Ureter (tissue), 1 donor: ENCODE measurements at regions not wholly inside any gene's neighbourhood (a gene's known extent, or its start where the extent isn't known, plus 50 kb on each side); places are given as distances from the start of the nearest gene placed in this dataset.
"Not testable (repeated sequence)": the region's sequence is repeated elsewhere in the genome, so short reads cannot be mapped to it uniquely, and the experiment has no call there.

ENCODE experiments used
- DNase-seq: peaks from one replicate; pipeline ENCODE4 v3.0.0-alpha.2; 2020; ENCODE audit warnings: low spot score
- donor health status: DM: yes; HTN: yes; CAD: no.

GRCh38 chr7:109462171-109462570, 892.5 kb downstream of the DNAJB9 start:
- DNase-seq: no peak

DNA sequence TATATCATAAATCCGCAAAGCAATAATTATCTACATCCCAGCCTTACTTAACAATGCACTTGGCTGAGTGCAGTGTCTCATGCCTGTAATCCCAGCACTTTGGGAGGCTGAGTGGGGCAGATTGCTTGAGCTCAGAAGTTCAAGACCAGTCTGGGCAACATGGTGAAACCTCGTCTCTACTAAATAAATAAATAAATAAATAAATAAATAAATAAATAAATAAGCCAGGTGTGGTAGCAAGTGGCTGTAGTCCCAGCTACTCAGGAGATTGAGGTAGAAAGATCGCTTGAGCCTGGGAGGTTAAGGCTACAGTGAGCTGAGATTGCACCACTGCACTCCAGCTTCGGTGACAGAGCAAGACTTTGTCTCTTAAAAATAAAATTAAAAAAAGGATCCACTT, 898.1 kb downstream of the DNAJB9 start:
- not testable (repeated sequence) for DNase-seq

- DNase-seq: no peak
Observed at GRCh38 chr7:109473172-109473571, 903.5 kb downstream of the DNAJB9 start.

- no peak for DNase-seq
Observed at GRCh38 chr7:109476409-109476808, 906.7 kb downstream of the DNAJB9 start.

DNA sequence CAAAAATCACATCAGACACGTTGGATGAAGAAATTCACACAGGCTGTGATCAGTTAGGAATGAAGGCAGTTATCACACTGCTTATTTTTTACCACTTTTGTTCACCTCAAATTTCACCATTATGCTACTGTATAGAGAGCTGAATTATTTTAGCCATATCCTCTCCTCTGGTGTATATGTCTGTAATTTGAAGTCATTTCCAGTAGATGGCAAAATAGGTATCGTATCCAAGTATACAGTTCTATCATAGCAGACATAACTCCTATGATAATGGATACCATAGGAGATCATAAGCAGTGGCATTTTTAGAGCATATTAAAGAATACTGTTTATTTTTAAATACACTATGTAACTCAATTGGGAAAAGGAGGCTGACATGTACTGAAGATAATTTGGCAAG, 909.7 kb downstream of the DNAJB9 start:
- DNase-seq: no peak

GRCh38 chr7:109490607-109491006, 920.9 kb downstream of the DNAJB9 start:
- not testable (repeated sequence) for DNase-seq

DNA sequence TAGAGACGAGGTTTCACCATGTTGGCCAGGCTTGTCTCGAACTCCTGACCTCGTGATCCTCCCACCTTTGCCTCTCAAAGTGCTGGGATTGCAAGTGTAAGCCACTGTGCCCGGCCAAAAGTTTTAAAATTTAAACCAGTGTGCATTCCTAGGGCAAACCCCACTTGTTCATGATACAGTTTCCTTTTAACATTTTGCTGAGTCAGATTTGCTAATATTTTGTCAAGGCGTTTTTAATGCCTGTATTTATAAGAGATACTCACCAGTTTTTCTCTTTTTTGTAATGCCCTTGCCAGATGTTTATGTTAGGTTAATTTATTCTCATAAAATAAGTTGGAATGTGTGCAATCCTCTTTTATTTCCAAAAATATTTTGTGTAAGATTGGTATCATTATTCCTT, 927.4 kb downstream of the DNAJB9 start:
- DNase-seq: no peak

DNA sequence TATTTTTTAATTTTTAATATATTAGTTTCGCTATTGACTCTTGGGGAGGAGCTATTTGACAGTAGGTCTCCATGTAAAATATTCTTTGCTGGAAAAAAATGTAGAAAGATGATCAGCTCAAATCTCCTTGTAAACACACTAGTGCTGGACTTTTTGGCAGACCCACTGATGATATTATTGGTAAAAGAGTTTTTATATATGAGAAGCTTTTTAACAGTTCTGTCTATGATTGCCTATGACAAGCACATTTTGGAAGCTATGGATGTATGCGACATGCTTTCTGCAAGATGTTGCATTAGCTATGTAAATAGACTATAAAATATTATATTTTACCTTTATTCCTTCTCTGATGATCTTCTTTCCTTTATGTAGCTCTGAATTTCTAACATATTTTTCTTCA, 928.5 kb downstream of the DNAJB9 start:
- no peak for DNase-seq

DNA sequence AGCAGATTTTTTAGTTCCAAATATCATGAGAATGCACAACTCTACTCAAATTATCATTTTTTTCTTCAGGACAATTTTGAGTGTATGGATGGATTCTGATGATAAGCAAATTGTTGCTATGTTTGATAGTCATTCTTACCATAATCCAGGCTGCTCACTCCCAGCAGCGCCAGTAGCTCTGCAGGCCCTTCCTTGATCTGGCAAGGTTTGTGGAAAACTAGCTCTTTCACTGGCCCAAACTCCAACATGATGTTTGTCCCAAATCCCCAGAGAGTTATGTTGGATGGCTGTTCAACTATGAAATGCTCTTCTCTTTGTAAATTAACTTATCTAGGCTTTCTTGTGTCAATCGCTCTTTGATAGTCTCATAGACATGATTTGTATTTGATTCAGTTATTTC, 933.7 kb downstream of the DNAJB9 start:
- no peak for DNase-seq

DNA sequence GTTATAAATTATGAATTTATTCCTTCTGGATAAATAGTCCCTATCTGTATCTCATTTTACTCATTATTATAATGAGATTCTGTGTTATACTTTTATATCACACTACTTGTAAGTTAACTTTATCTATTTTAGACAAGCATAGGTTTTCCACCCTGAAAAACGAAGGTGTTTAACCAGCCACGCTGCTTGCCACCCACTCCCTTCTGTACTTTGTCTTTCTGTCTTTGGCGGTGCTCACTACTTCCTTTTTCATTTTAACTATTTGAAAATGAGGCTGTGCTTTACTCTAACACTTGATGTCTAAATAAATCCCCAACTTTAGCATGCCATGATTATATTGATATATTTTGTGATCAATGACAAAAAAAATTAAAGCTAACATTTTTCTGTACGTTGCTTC, 952.9 kb downstream of the DNAJB9 start:
- DNase-seq: no peak

DNA sequence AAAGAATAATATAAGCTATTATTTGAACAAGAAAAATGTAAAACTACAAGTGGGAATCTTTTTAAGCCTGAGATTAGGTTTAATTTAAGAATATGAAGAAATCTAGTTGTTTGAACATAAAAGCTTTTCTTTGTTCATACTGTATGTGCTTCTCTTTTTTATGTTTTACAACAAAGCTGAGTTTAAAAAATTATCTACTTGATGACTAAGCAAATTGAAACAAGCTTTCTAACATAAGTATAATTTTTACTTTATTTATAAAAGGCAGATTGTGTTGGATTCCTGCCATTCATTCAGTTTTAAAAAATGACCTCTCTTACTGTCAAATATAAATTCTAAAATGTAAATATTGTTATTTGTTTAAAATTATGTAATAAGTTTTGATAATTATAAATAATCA, 958.2 kb downstream of the DNAJB9 start:
- DNase-seq: no peak

DNA sequence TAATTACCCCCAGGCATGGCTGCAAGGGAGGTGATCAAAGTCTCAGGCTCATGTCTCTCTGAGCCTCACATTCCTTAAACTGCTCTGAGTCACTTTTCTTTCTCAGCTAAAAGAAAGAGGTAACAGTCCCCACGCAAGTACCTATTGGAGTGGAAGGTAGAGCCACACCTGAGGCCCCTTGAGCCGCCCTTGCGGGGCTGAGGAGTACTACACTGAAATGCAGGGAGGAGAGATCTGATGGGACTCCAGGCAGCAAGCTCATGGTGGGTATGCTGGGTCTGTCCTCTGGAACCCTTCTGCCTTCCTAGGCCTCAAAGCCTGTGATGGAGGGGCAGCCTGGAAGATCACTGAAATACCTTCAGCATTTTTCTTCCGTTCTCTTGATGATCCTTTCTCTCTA, 960.0 kb downstream of the DNAJB9 start:
- no peak for DNase-seq

DNA sequence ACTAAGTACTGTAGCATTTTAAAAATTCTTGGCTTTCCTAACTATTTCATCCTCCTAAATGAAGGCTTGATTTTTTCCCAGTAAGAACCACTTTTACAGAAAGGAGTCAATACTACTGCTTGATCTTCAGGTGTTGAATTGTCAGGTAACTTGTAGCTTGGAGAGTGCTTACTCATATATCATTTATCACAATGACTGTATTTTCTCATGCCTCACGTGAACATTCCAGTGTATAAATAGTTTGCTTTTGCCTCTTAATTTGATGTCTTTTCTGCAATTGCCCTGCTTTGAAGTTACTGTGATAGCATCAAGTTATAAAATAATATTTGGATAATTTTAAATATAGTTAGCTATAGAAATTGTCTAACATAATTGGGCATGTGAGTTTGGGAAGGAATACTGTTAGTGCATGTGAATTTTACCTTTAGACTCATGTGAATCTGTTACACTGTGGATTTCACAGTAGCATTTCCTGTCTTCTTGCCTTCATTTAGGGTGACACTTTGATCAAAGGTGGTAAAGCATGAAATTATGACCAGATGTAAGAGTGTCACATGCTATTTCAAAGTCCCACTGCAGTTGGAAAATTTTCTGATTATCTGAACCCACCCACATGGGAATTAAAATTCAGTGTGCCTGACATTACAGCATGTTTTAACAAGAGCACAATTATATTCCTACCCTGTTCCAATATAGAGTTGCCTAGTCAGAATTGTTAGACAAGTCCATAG, 962.8 kb downstream of the DNAJB9 start:
- no peak for DNase-seq

DNA sequence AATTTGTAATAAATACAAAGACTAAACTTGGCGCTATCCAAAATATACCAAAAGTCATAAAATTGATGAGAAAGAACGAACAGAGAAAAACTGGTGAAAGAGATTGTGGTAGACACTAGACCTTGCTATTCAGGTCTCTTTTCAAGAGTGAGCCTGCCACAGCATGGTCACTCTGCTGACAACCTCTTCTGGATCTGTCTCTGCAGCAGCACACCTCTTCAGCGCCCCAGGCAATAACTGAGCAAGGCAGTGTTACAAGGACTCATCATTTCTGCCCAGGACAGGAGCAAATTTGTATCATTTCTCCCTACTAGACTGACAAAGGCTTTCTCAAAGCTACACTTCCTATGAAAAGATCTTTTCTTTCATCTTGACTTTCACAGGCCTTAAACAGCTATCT, 976.0 kb downstream of the DNAJB9 start:
- no peak for DNase-seq

DNA sequence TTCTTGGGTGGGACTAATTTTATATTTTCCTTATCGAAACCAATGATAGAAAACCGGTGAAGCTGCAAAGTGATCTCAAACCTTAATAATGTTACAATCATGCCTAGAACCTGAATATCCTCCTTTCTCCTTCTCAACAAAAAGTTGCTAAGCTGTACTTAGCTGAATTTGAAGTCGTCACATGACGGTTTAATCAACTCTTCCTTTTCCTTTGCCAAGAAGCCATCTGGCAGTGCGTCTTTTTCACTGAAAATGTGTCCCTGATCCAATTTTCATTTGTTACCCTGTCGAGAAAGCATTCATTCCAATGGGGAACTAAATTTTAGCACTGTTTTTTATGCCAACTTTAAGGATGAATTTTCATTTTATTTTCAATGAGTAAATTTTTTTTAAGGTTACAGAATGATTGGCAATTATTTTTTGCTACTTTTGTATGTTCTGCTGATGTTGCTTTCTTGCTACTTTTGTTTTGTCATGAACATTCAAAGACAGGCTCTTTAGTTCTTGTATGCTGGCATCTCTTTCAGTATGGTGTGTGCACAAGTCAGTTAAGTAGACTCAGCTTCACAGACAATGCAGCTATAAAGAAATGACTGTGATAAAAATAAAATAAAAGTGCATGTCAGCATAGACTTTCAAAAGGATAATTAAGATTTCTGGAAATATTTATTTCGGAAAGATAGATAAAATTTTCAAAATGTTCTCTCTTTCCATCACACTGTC, 980.0 kb downstream of the DNAJB9 start:
- DNase-seq: no peak

GRCh38 chr7:109552017-109552416, 982.3 kb downstream of the DNAJB9 start:
- no peak for DNase-seq

- no peak for DNase-seq
Observed at GRCh38 chr7:109577265-109577664, 1007.6 kb downstream of the DNAJB9 start.

- no peak for DNase-seq
Observed at GRCh38 chr7:109579901-109580300, 1010.2 kb downstream of the DNAJB9 start.

- no peak for DNase-seq
Observed at GRCh38 chr7:109582211-109582610, 1012.5 kb downstream of the DNAJB9 start.

DNA sequence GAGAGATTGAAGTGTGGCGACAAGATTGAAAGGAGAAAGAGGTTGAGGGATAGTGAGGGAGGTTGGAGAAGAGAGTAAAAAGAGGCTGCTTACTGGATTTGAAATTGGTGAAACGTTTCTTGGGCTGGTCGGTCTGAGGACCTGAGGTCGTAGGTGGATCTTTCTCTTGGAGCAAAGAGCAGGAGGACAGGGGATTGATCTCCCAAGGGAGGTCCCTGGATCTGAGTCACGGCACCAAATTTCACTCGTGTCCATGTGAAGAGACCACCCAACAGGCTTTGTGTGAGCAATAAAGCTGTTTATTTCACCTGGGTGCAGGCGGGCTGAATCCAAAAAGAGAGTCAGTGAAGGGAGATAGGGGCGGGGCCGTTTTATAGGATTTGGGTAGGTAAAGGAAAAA, 1027.3 kb downstream of the DNAJB9 start:
- DNase-seq: not testable (repeated sequence)

- DNase-seq: no peak
Observed at GRCh38 chr7:109611656-109612055, 1042.0 kb downstream of the DNAJB9 start.

- DNase-seq: no peak
Observed at GRCh38 chr7:109616551-109617069, 1046.9 kb downstream of the DNAJB9 start.

- DNase-seq: no peak
Observed at GRCh38 chr7:109622320-109622719, 1052.6 kb downstream of the DNAJB9 start.
